Breast epithelium (tissue), 3 donors: ENCODE measurements at regions not wholly inside any gene's neighbourhood (a gene's known extent, or its start where the extent isn't known, plus 50 kb on each side); places are given as distances from the start of the nearest gene placed in this dataset.

Experiments
- CTCF ChIP-seq, 3 donors: fragments of 450-650 bp; IDR thresholded peaks; one replicate each; pipeline ENCODE4 v1.5.1; 2016 to 2017; ENCODE audit warnings: antibody characterized with exemption in 3 of 3, mild to moderate bottlenecking in 3 of 3, moderate library complexity in 3 of 3
- POLR2A ChIP-seq: fragments of 450-650 bp; IDR thresholded peaks from one replicate; pipeline ENCODE4 v1.6.1; 2016; ENCODE audit warnings: antibody characterized with exemption, mild to moderate bottlenecking, moderate library complexity
- POLR2AphosphoS5 ChIP-seq, 3 donors: sonication (generic); formaldehyde crosslinking; IDR thresholded peaks; one replicate each; pipeline ENCODE4 v1.6.1; 2017; ENCODE audit warnings: antibody characterized with exemption in 3 of 3

- TF ChIP-seq CTCF (IDR thresholded peaks at IDR 0.05) (no peak), POLR2A (no peak), POLR2AphosphoS5 (IDR thresholded peaks at IDR 0.05) (no peak)
Measured at GRCh38 chr6:50455029-50455428, 258.3 kb upstream of the TFAP2D start.
